GM12878 (cell line): ENCODE measurements at regions not wholly inside any gene's neighbourhood (a gene's known extent, or its start where the extent isn't known, plus 50 kb on each side); places are given as distances from the start of the nearest gene placed in this dataset.

Experiments
- ATAC-seq: fragments of 200-7000 bp; cut with Tn5 transposase; 3 replicates; pipeline ENCODE4 v1.9.1; 2020; ENCODE audit warnings: mild to moderate bottlenecking, moderate library complexity
- BruUV-seq: library from RNA; stranded (reverse); fragments of 400-500 nt; replicated peaks from 2 replicates; lab custom pipeline; 2021; lab: Mats Ljungman, UMichigan
- CTCF ChIA-PET: fragments of 300-600 bp; sonication (Branson Sonifier 250); formaldehyde crosslinking; extraction: SDS; loops from one replicate; lab custom pipeline; 2021; ENCODE audit warnings: inconsistent platforms; lab: Yijun Ruan, JAX
- POLR2A ChIA-PET: fragments of 350-600 bp; formaldehyde crosslinking; extraction: SDS; loops from one replicate; lab custom pipeline; 2021; ENCODE audit warnings: inconsistent platforms; lab: Charles Lee
- RAD21 ChIA-PET: fragments of 300-600 bp; sonication (Branson Sonifier 250); formaldehyde crosslinking; loops from one replicate; lab custom pipeline; 2023; ENCODE audit warnings: antibody characterized with exemption; ENCODE audit not compliant: unreplicated experiment; lab: Charles Lee
- SMC1A ChIA-PET: fragments of 300-600 bp; sonication (Branson Sonifier 250); formaldehyde crosslinking; loops from one replicate; lab custom pipeline; 2023; ENCODE audit not compliant: unreplicated experiment, uncharacterized antibody; lab: Charles Lee
- DNase-seq: peaks from one replicate; pipeline ENCODE4 v3.0.0-alpha.2; 2011; ENCODE audit warnings: low read depth, low spot score
- FAIRE-seq: peaks from 3 replicates; lab custom pipeline; 2011; peaks lifted over from hg19 to GRCh38; lab: Jason Lieb, UNC
- H2AFZ ChIP-seq: 2 replicates; pipeline ENCODE4 v1.6.0; 2011; ENCODE audit warnings: low read depth, low read length, control low read depth; ENCODE audit not compliant: control insufficient read depth
- H3K27ac ChIP-seq: 2 replicates; pipeline ENCODE4 v1.5.1; 2011; ENCODE audit warnings: control low read depth; ENCODE audit not compliant: control insufficient read depth, insufficient read depth
- H3K27me3 ChIP-seq, 2 experiments: replicated peaks in 1 of 2; 2 replicates each; pipeline versions ENCODE4 v1.6.0 to v1.6.1; 2011; ENCODE audit warnings: low read length in 1 of 2; ENCODE audit not compliant: control insufficient read depth in 2 of 2, insufficient read depth in 2 of 2
- H3K36me3 ChIP-seq, 2 experiments: 2 replicates each; pipeline ENCODE4 v1.5.1; 2011; ENCODE audit warnings: low read length in 1 of 2; ENCODE audit not compliant: control insufficient read depth in 2 of 2, insufficient read depth in 2 of 2
- H3K4me1 ChIP-seq: 2 replicates; pipeline ENCODE4 v1.6.1; 2011; ENCODE audit warnings: mild to moderate bottlenecking, low read length, moderate library complexity, mixed read lengths; ENCODE audit not compliant: control insufficient read depth, insufficient read depth
- H3K4me2 ChIP-seq: 2 replicates; pipeline ENCODE4 v1.6.0; 2011; ENCODE audit warnings: control low read depth; ENCODE audit not compliant: control insufficient read depth, insufficient read depth
- H3K4me3 ChIP-seq: fragments of 200-600 bp; sonication (generic); 2 replicates; pipeline ENCODE4 v1.5.1; 2016
- H3K79me2 ChIP-seq: 2 replicates; pipeline ENCODE4 v1.6.0; 2011; ENCODE audit warnings: low read length; ENCODE audit not compliant: control insufficient read depth, insufficient read depth
- H3K9ac ChIP-seq: 2 replicates; pipeline ENCODE4 v1.8.0; 2011; ENCODE audit warnings: low read length, control low read depth, mixed read lengths; ENCODE audit not compliant: control insufficient read depth, insufficient read depth
- H3K9me3 ChIP-seq: replicated peaks from 3 replicates; pipeline ENCODE4 v1.5.1; 2011; ENCODE audit warnings: mild to moderate bottlenecking, low read length; ENCODE audit not compliant: control insufficient read depth, insufficient read depth
- H4K20me1 ChIP-seq: 2 replicates; pipeline ENCODE4 v1.6.0; 2011; ENCODE audit not compliant: control insufficient read depth, insufficient read depth
- BCLAF1 ChIP-seq: fragments of 450-650 bp; IDR thresholded peaks from 2 replicates; pipeline ENCODE4 v1.6.1; 2017; ENCODE audit warnings: antibody characterized with exemption, mild to moderate bottlenecking, moderate library complexity
- IRF5 ChIP-seq: fragments of 450-650 bp; IDR thresholded peaks from 2 replicates; pipeline ENCODE4 v1.6.1; 2017; ENCODE audit warnings: borderline replicate concordance
- NR2C2 ChIP-seq: IDR thresholded peaks from 2 replicates; pipeline ENCODE4 v1.6.1; 2011; ENCODE audit warnings: borderline replicate concordance, low read depth; ENCODE audit not compliant: control insufficient read depth, insufficient read length
- WGBS: methylation state at CpG from one replicate; pipeline ENCODE4 v1.1.6; 2016; ENCODE audit warnings: low lambda C conversion rate; ENCODE audit not compliant: insufficient replicate concordance, insufficient coverage; ENCODE audit errors: missing lambda C conversion rate; 5-methylcytosine and 5-hydroxymethylcytosine counted together
- in situ Hi-C: fragments of 300-500 bp; cut with MboI; formaldehyde crosslinking; loops from 9 replicates; pipeline ENCODE4 v1.14.3; 2018; ENCODE audit warnings: mixed read lengths
- intact Hi-C: fragments of 100-400 bp; cut with micrococcal nuclease; formaldehyde crosslinking; loops from one replicate; pipeline ENCODE4 v1.14.2; 2022; ENCODE audit not compliant: unreplicated experiment

- no peak for TF ChIP-seq NR2C2
These were observed 504.2 kb downstream of the RFC3 start (continued) for GRCh38 chr13:34322014-34322742.

GRCh38 chr13:34322743-34323074, 504.8 kb downstream of the RFC3 start:
- intact Hi-C loops, result no loop called here
- RAD21 ChIA-PET, result no interaction called here
- no peak overlapping the region for H3K4me2 ChIP-seq
- TF ChIP-seq IRF5 (no peak), BCLAF1 (no peak)
- TF ChIP-seq, all 136 proteins: peak for 0
- ATAC-seq, result no peak
- Histone ChIP-seq H2AFZ (no peak overlapping the region), H3K27me3 (no peaks in the 10 kb centered on the region), H3K79me2 (no peaks in the 10 kb centered on the region), H3K9me3 (no peaks in the 10 kb centered on the region), H4K20me1 (no peaks in the 10 kb centered on the region), H3K4me3 (no peak overlapping the region), H3K4me1 (no peaks in the 10 kb centered on the region), H3K27ac (no peak overlapping the region), H3K9ac (no peak overlapping the region), H3K36me3 (no peaks in the 10 kb centered on the region)
- ChIA-PET POLR2A (no interaction called here), SMC1A (no interaction called here), CTCF (no interaction called here)
- no peak for FAIRE-seq
- in situ Hi-C loops, result no loop called here
- no TSS peak for BruUV-seq
- WGBS, result 15% methylated on average over 3 of the region's 3 CpGs
- DNase-seq, result no peak
